ENCODE measurements at regions not wholly inside any gene's neighbourhood (a gene's known extent, or its start where the extent isn't known, plus 50 kb on each side); places are given as distances from the start of the nearest gene placed in this dataset.

DNA sequence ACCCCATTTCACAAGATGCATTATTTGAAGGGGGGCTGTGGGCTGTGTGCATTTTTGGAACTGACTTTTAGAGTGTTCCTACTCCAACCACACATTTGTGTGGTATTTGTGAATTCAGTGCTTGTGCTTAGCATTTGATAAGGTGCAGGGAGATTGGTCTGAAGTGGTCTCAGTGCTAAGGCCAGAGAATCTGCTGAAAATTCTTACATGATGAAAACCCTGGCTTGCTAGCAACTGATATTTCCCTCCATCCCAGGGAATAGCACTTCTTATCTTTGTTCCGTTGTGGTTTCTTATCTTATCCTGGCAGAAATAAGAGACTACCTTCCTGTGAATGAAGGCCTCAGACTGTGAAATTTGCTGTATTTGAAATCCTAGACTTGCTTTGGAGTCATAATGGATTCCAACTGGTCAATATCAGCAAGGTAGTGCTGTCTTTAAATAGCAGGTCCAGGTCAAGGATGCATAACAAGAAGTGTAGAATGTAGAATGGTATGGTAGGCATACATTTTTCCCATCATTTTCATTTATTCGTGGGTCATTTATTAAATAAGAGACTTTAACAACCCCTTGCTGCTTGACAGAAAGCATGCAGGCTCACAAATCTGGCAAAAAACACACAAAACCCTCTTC, 986.9 kb downstream of the REEP3 start:
- Histone ChIP-seq H3K4me3 (no peak overlapping the region), H3K27ac (no peak overlapping the region), H3K27me3 (replicated peaks; ENCODE audit: insufficient read depth) (no peaks in the 10 kb centered on the region), H3K36me3 (no peaks in the 10 kb centered on the region), H3K9me3 (no peaks in the 10 kb centered on the region), H3K4me1 (replicated peaks) (no peaks in the 10 kb centered on the region)
- DNase-seq (ENCODE audit: low spot score): no peak
- 51% methylated on average over 2 of the region's 2 CpGs for WGBS
- intact Hi-C loops (cut with DNase I): no loop called here
- TF ChIP-seq POLR2AphosphoS5 (IDR thresholded peaks at IDR 0.05) (no peak), POLR2A (IDR thresholded peaks at IDR 0.05) (no peak)
- TF ChIP-seq, protein P1, sequence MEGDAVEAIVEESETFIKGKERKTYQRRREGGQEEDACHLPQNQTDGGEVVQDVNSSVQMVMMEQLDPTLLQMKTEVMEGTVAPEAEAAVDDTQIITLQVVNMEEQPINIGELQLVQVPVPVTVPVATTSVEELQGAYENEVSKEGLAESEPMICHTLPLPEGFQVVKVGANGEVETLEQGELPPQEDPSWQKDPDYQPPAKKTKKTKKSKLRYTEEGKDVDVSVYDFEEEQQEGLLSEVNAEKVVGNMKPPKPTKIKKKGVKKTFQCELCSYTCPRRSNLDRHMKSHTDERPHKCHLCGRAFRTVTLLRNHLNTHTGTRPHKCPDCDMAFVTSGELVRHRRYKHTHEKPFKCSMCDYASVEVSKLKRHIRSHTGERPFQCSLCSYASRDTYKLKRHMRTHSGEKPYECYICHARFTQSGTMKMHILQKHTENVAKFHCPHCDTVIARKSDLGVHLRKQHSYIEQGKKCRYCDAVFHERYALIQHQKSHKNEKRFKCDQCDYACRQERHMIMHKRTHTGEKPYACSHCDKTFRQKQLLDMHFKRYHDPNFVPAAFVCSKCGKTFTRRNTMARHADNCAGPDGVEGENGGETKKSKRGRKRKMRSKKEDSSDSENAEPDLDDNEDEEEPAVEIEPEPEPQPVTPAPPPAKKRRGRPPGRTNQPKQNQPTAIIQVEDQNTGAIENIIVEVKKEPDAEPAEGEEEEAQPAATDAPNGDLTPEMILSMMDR (IDR thresholded peaks at IDR 0.05): no peak

DNA sequence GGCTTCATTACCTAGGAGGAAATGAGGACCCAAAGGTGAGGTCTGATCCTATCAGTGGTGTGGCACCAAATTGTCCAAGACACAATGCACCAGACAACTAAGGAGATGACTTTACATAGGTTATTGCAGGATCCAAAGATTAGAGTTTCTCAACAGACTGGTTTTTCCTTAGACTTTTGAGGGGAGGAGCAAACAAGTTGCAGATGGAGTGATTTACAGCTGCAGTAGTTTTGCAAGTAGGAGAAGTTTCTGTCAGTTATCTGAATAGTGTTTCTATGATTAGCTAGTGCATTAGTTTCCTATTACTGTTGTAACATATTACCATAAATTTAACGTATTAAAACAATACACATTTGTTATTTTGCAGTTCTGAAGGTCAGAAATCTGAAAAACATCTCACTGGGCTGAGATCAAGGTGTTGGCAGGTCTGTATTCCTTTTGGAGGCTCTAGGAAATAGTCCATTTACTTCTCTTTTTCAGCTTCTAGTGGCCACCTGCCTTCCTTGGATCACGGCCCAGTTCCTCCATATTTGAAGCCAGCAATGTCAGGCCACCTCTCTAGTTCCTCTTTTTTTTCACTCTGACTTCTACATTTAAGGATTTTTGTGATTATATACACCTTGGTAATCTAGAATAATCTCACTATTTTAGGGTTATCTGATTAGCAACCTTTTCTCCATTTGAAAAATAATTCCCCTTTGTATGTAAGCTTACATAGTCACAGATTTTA, 994.9 kb downstream of the REEP3 start:
- intact Hi-C loops (cut with DNase I): no loop called here
- Histone ChIP-seq H3K27me3 (replicated peaks; ENCODE audit: insufficient read depth) (no peaks in the 10 kb centered on the region), H3K27ac (no peak overlapping the region), H3K4me1 (replicated peaks) (no peaks in the 10 kb centered on the region), H3K9me3 (no peaks in the 10 kb centered on the region), H3K4me3 (no peak overlapping the region), H3K36me3 (no peaks in the 10 kb centered on the region)
- WGBS: 73% methylated on average over 2 of the region's 2 CpGs
- TF ChIP-seq POLR2A (IDR thresholded peaks at IDR 0.05): no peak
- TF ChIP-seq POLR2AphosphoS5 (IDR thresholded peaks at IDR 0.05): no peak
- TF ChIP-seq, protein P1 (IDR thresholded peaks at IDR 0.05): no peak
- no peak for DNase-seq (ENCODE audit: low spot score)

- WGBS: 96% methylated on average over 2 of the region's 2 CpGs
- Histone ChIP-seq H3K4me1 (replicated peaks) (no peaks in the 10 kb centered on the region), H3K4me3 (no peak overlapping the region), H3K9me3 (no peaks in the 10 kb centered on the region), H3K27me3 (replicated peaks; ENCODE audit: insufficient read depth) (no peaks in the 10 kb centered on the region), H3K36me3 (no peaks in the 10 kb centered on the region), H3K27ac (no peak overlapping the region)
- TF ChIP-seq, protein P1 (IDR thresholded peaks at IDR 0.05): no peak
- TF ChIP-seq POLR2AphosphoS5 (IDR thresholded peaks at IDR 0.05): no peak
- TF ChIP-seq POLR2A (IDR thresholded peaks at IDR 0.05): no peak
- intact Hi-C loops (cut with DNase I): no loop called here
- no peak for DNase-seq (ENCODE audit: low spot score)
Observed at GRCh38 chr10:64518456-64518855, 997.3 kb downstream of the REEP3 start.

DNA sequence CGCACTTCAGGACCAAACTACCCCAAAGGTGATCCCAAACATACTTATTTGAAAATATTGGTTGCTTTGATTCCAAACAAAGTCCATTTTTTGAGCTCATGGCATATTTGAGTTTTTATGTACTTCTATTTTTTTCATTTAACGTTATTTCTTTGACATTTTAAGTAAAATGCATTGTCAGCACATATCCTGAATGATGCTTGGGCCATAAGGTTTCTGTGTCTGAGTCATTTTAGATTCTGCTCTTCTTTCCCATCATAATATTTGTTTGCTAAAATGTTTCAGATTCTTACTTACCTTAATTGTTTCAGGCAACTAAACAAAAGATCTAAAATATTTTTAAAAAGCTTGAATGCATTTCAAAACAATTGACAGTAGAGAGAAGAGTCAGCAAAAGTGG, 998.2 kb downstream of the REEP3 start:
- Histone ChIP-seq H3K9me3 (no peaks in the 10 kb centered on the region), H3K27ac (no peak overlapping the region), H3K4me3 (no peak overlapping the region), H3K36me3 (no peaks in the 10 kb centered on the region), H3K27me3 (replicated peaks; ENCODE audit: insufficient read depth) (no peaks in the 10 kb centered on the region), H3K4me1 (replicated peaks) (no peaks in the 10 kb centered on the region)
- WGBS: 85% methylated on average over 2 of the region's 2 CpGs
- no peak for TF ChIP-seq POLR2AphosphoS5 (IDR thresholded peaks at IDR 0.05)
- intact Hi-C loops (cut with DNase I): no loop called here
- DNase-seq (ENCODE audit: low spot score): no peak

DNA sequence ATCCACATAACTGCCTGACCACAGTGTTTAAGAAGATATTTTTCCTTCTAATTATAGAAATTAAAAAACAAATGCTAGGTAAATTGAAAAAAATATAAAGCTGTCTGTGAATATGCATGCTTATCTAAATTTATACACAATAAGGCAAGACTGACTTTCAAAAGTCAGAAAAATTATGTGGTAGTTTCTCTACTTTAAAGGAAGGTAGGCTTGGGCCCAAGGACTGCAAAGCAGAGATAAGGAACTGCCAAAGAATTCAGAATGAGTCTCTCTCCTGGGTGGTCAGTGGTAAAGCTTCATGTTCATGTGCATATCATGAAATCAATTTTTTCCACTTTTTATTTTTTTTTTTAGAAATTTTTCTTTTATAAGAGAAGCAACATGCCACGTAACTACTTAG, 998.6 kb downstream of the REEP3 start:
- WGBS: 76% methylated on average over 1 of the region's 1 CpG
- no peak for TF ChIP-seq POLR2A (IDR thresholded peaks at IDR 0.05)
- no peak for TF ChIP-seq POLR2AphosphoS5 (IDR thresholded peaks at IDR 0.05)
- TF ChIP-seq, protein P1 (IDR thresholded peaks at IDR 0.05): no peak
- Histone ChIP-seq H3K27me3 (replicated peaks; ENCODE audit: insufficient read depth) (no peaks in the 10 kb centered on the region), H3K4me3 (no peak overlapping the region), H3K36me3 (no peaks in the 10 kb centered on the region), H3K9me3 (no peaks in the 10 kb centered on the region), H3K27ac (no peak overlapping the region), H3K4me1 (replicated peaks) (no peaks in the 10 kb centered on the region)
- intact Hi-C loops (cut with DNase I): no loop called here
- no peak for DNase-seq (ENCODE audit: low spot score)
